Bone marrow (tissue), 2 donors: ENCODE measurements at regions not wholly inside any gene's neighbourhood (a gene's known extent, or its start where the extent isn't known, plus 50 kb on each side); places are given as distances from the start of the nearest gene placed in this dataset.

Source experiments
- DNase-seq, 2 donors: peaks; one replicate each; lab custom pipeline; 2025; lab: John Stamatoyannopoulos, UW

- no peak for DNase-seq
Measured at GRCh38 chr7:98679741-98680140, 62.7 kb downstream of the NPTX2 start.

DNA sequence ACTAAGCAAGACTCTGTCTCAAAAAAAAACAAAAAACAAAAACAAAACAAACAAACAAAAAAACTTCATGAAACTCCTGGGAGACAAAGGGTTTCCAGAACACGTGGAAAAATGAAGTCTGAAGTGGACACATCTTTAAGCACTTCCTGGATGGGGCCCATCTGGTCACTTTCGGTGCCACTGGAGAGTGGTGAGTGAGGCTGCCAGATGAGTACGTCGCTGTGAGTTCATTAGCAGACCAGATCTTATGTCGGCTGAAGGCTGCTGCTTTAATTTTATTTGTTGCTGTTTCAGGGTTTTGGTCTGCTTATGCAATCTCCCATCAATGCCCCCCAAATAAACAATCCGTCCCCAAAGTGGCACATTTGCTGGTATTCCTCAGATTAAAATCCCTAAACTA is 64.4 kb downstream of the NPTX2 start:
- DNase-seq = no peak

DNA sequence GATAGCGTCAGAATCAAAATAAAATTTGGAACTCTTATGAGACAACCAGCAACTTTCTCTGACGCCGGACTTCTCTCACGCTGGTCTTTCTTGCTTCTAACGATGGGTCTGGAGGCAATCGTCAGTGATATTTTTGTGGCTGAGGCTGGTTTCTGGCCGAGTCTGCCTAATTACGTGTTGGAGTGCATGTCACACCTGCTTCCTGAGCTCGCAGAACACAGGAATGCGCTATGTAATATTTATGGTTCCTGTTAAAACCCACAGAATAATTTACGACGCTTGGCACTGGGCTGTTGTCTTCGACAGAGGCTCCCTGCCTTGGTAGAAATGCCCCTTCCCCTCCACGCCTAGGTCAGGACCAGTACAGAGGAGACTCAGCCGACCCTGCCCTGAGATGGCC is 64.9 kb downstream of the NPTX2 start:
- no peak for DNase-seq

- DNase-seq = no peak
Measured at GRCh38 chr7:98683514-98683913, 66.4 kb downstream of the NPTX2 start.

GRCh38 chr7:98685541-98685940 is 68.5 kb downstream of the NPTX2 start:
- no peak for DNase-seq

DNA sequence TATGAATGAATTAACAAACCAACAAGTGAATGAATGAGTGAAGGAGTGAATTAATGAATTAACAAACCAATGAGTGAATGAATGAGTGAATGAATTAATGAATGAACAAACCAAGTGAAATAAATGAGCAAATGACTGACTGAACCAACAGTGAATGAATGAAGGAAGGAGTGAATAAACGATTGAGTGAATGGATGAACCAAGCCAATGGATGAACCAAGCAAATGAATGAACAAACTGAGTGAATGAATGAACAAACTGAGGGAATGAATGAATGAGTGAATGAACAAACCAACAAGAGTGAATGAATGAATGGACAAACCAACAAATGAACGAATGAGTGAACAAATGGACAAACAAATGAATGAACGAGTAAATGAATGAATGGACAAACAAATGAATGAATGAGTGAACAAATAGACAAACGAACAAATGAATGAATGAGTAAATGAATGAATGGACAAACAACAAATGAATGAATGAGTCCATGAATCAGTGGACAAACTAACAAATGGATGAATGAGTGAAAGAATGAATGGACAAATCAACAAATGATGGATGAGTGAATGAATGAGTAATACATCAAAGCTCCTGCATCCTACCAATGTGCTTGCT is 69.5 kb downstream of the NPTX2 start:
- no peak for DNase-seq

GRCh38 chr7:98687111-98687751 is 70.1 kb downstream of the NPTX2 start:
- DNase-seq = no peak

GRCh38 chr7:98691619-98692018 is 74.5 kb downstream of the NPTX2 start:
- DNase-seq = no peak

GRCh38 chr7:98697083-98697482 is 80.0 kb downstream of the NPTX2 start:
- DNase-seq = no peak

DNA sequence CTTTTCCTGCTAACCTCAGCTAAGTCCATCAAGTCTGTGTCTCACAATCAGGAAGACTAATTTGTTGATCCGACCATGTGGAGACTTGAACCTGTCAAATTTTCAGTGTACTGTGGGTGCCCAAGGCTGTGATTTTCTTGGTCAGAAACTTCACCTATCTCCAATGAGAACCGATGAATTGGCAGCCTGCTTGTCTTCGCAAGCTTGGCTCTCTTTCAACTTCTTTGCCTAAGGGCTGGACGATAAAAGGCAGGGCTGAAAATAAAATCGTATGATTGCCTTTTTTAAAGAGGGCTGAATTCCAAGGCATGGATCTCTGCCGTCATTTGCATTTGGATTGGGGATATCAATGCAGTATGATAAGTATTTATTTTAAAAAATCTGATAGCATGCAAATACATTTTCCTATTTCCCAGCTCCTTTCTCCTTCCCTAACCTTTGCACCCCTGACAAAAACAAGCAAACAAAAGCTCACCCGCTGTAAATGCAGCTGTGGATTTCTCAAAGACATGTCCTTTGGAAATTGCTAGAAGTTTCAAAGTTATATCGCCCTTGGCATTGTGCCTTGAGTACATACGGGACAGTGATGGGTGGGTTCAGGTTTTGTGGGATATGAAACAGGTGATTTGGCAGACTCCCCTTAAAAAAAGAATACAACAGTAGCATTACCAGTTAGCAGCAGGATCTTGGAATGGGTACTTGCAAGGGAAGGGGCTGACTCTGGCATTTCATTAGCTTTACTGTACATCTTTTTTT is 80.6 kb downstream of the NPTX2 start:
- no peak for DNase-seq

DNA sequence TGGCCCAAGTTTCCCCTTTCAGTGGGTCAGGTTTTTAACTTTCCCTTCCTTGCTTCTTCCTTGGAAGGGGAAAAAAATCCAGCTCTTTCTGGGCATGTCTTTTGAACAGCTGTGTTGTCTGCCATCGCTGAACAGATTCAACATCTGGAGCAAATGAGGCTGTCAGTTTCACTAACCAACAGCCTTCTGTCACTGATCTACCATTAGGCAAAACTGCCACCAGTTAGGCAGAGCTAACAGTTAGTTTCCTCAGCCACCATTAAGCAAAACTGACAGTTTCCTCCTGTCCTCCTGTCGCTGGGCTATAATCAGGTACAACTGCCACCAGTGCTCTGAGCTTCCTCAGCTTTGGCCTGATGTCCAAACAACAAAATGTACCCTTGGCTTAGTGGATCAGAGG is 81.9 kb downstream of the NPTX2 start:
- no peak for DNase-seq

DNA sequence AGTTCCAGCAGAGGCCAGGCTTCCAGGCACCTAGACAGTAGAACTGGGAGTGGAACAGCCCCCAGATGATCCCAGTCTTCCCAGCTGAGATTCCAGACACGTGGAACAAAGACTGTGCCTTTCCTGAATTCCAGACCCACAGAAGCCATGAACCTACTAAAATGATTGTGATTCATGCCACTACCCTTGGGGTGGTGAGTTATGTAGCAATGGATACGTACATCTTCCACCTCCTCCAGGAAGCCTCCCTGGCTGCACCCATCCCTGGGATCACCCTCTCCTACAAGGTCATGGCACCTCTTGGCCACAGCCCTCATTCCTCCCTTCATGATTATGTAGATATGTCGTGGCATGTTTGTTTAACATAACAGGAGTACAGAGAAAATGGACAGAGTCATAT is 83.4 kb downstream of the NPTX2 start:
- no peak for DNase-seq

DNA sequence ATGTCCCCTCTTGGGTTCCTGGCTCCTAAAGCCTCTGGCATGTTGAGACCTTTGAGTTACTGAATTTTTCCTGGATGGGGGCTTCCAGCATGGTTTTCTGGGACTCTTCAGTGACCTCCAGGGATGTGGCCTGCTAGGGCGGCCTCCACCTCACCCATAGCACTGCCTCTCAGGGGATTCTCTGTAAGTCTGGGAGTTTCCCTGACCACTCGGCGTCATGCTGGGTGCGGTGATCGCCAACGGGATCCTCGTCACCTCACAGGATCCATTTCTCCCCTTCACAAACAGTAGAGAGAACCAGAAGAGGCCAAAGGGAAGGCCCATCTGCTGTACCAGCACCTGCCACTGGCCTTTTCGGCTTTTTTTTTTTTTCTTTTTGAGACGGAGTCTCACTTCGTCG is 84.3 kb downstream of the NPTX2 start:
- no peak for DNase-seq

- no peak for DNase-seq
Measured at GRCh38 chr7:98702021-98702420, 84.9 kb downstream of the NPTX2 start.

DNA sequence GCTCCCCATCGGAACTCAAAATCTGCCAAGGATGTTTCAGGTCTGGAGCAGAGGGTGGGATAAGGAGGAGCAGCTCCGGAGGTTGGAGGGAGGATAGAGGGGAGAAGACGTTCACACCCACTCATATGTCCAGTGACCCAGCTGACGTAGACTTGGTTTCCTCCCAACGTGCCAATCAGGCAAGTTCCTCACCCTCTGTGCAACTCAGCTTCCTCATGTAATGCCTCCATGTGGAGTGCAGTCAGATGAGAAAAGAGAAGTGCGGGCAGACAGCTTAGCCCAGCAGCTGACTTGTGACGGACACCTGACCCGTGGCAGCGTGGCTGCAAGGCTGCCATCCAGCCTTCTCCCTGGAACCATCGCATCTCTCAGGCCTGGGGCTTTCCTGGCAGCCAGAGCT is 86.8 kb downstream of the NPTX2 start:
- no peak for DNase-seq

DNA sequence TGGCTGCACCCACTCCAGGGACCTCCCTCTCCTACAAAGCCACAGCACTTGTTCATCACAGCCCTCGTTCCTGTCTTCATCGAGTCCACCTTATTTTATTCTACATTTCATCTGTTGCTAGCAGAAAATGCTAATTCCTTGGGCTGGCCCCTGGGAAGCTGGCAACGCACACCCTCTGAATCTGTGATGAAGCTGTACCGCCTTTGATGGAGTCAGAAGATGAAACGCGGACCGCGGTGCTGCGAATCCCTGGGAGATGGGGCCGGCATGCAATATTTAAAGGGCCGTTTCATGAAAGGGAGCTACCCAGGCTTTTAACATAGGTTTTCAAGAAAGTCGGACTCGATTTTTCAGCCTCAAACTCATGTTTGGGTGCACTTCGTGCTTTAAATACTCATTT is 88.5 kb downstream of the NPTX2 start:
- no peak for DNase-seq

DNA sequence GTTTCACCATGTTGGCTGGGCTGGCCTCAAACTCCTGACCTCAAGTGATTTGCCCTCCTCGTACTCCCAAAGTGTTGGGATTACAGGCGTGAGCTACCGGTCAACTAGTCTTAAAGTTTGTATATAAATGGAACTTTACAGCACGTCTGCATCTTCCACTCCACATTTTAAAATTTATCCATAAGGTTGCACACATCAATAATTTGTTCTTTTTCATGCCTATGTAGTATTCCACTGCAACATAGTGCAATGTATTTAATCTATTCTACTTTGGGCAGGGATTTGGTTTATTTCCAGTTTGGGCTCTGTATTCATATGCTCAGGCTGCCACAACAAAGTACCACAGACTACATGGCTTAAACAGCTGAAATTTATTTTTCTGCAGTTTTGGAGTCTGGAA is 90.0 kb downstream of the NPTX2 start:
- no peak for DNase-seq

DNA sequence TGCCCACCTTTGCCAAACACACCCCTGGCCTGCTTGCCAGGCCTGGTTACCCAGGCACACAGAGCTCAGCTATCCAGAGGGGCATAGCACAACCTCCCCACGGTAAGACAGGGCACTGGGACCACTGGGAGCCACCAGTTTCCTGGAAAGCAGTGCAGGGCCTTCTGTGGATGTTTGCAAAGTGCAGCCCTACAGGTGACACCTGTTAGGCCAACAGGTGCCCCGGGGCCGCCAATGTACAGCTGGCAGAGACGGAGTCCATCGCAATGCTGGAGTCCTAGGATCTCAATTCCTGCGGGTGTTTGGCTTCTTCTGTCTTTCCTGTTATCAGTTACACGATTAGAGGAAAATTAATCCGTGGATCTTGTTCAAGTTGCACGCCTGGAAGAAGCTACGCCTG is 94.9 kb downstream of the NPTX2 start:
- no peak for DNase-seq

- no peak for DNase-seq
Measured at GRCh38 chr7:98713165-98713810, 96.2 kb downstream of the NPTX2 start.

DNA sequence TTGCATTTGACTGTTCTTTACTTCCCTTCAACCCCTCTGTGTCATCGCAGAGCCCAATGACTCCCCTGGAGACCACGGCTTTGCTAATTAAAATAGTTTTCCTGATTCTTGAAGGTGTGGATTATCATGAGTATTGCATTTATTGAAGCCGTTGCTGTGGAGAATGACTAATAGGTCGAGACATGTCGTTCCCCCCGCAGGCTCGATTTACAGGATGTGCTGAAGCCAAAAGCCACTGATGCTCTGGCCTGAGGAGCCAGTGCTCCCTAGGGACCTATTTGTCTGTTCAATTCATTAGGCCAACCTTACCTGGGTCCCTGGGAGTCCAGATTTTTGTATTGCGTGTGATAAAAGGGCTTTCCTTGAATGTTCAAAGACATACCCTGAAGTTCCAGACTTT is 102.3 kb downstream of the NPTX2 start:
- no peak for DNase-seq

GRCh38 chr7:98722402-98722801 is 105.3 kb downstream of the NPTX2 start:
- no peak for DNase-seq

DNA sequence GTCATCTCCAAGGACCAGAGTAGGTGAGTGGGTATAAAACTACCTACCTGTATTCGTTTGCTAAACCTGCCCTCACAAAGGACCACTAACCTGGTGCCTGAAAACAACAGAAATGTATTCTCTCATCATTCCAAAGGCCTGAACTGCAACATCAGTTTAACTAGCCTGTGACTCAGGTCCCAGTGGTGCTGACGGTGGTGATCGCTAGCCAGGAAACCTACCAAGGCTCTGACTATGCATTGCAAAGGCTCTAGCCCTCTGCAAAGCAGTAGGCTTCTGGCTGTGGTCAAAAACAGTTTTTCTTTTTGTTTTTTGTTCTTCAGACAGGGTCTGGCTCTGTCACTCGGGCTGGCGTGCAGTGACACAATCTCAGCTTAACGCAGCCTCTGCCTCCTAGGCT is 107.5 kb downstream of the NPTX2 start:
- no peak for DNase-seq

DNA sequence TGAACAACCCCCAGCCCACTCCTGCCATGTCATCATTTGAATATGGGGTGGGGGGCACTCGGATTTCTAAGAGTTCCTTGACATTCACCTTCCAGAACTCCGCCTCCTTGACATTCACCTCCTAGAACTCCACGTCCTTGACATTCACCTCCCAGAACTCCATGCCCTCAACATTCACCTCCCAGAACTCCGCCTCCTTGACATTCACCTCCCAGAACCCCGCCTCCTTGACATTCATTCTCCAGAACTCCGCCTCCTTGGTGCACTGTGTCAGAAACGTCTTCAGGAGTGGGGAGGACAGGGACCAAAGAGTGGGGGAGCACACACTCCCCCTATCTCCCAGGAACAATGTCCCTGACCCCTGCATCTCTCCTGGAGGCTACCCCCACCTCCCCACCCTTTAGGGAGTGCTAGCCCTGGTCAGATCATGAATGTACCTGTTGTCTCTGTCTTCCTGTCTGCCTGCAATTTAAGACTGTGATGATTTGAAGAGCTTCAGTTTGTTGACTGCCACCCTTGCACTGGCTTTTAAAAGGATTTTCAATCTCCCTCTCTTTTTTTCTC is 110.1 kb downstream of the NPTX2 start:
- no peak for DNase-seq
